Caco-2 (cell line): ENCODE measurements at regions not wholly inside any gene's neighbourhood (a gene's known extent, or its start where the extent isn't known, plus 50 kb on each side); places are given as distances from the start of the nearest gene placed in this dataset.

Experiments used
- BruUV-seq: library from RNA; stranded (reverse); fragments of 400-500 nt; replicated peaks from 2 replicates; lab custom pipeline; 2021; lab: Mats Ljungman, UMichigan
- CTCF ChIA-PET: fragments of 300-600 bp; sonication (Branson Sonifier 250); formaldehyde crosslinking; loops from one replicate; lab custom pipeline; 2022; ENCODE audit warnings: antibody characterized with exemption; lab: Charles Lee
- POLR2A ChIA-PET: fragments of 300-600 bp; sonication (Branson Sonifier 250); formaldehyde crosslinking; loops from one replicate; lab custom pipeline; 2022; ENCODE audit warnings: antibody characterized with exemption; lab: Charles Lee
- DNase-seq, 2 experiments: peaks; one replicate each; pipeline versions ENCODE4 v3.0.0 to v3.0.0-alpha.2; 2020 to 2022
- H3K27me3 ChIP-seq: replicated peaks from 2 replicates; pipeline ENCODE4 v1.6.0; 2011; ENCODE audit warnings: low read length; ENCODE audit not compliant: control insufficient read depth, insufficient read depth
- H3K36me3 ChIP-seq: 2 replicates; pipeline ENCODE4 v1.5.1; 2011; ENCODE audit warnings: low read length; ENCODE audit not compliant: control insufficient read depth, insufficient read depth
- H3K4me1 ChIP-seq: fragments of 250-450 bp; sonication (Bioruptor Pico); 2 replicates; pipeline ENCODE4 v1.5.1; 2020; ENCODE audit warnings: mild to moderate bottlenecking
- H3K4me3 ChIP-seq: 2 replicates; pipeline ENCODE4 v1.5.1; 2011; ENCODE audit warnings: low read depth, mild to moderate bottlenecking, control low read depth, low read length
- H3K9me3 ChIP-seq: fragments of 250-450 bp; sonication (Bioruptor Pico); 2 replicates; pipeline ENCODE4 v1.5.1; 2020; ENCODE audit warnings: mild to moderate bottlenecking, moderate library complexity
- H3K27ac Mint-ChIP-seq: one replicate; pipeline ENCODE4 v1.8.0; 2022; ENCODE audit warnings: mixed read lengths; ENCODE audit not compliant: unreplicated experiment
- H3K27me3 Mint-ChIP-seq: one replicate; pipeline ENCODE4 v1.8.0; 2022; ENCODE audit warnings: mixed read lengths; ENCODE audit not compliant: insufficient read depth, unreplicated experiment
- H3K36me3 Mint-ChIP-seq: one replicate; pipeline ENCODE4 v1.8.0; 2022; ENCODE audit warnings: mild to moderate bottlenecking, mixed read lengths; ENCODE audit not compliant: insufficient read depth, unreplicated experiment
- H3K4me1 Mint-ChIP-seq: one replicate; pipeline ENCODE4 v1.8.0; 2022; ENCODE audit warnings: low read depth, mixed read lengths; ENCODE audit not compliant: unreplicated experiment
- H3K4me3 Mint-ChIP-seq: one replicate; pipeline ENCODE4 v1.8.0; 2022; ENCODE audit warnings: mild to moderate bottlenecking, moderate library complexity, mixed read lengths; ENCODE audit not compliant: unreplicated experiment
- H3K9me3 Mint-ChIP-seq: one replicate; pipeline ENCODE4 v1.8.0; 2022; ENCODE audit warnings: mixed read lengths; ENCODE audit not compliant: unreplicated experiment
- intact Hi-C: fragments of 100-400 bp; cut with micrococcal nuclease; formaldehyde crosslinking; loops from one replicate; pipeline ENCODE4 v1.10.0; 2022; ENCODE audit not compliant: unreplicated experiment
- TF ChIP-seq, protein P1 (sequence below), 2 experiments: fragments of 200-600 bp in 1 of 2; IDR thresholded peaks; 1 replicate in 1 of 2; 2 replicates in 1 of 2; pipeline versions ENCODE4 v1.5.1 to v1.8.0; 2011 to 2022; ENCODE audit warnings: antibody characterized with exemption in 1 of 2, control low read depth in 1 of 2, inconsistent platforms in 1 of 2, low read depth in 1 of 2, low read length in 1 of 2, mild to moderate bottlenecking in 1 of 2, moderate library complexity in 1 of 2; ENCODE audit not compliant: insufficient read depth in 1 of 2, severe bottlenecking in 1 of 2, unreplicated experiment in 1 of 2

DNA sequence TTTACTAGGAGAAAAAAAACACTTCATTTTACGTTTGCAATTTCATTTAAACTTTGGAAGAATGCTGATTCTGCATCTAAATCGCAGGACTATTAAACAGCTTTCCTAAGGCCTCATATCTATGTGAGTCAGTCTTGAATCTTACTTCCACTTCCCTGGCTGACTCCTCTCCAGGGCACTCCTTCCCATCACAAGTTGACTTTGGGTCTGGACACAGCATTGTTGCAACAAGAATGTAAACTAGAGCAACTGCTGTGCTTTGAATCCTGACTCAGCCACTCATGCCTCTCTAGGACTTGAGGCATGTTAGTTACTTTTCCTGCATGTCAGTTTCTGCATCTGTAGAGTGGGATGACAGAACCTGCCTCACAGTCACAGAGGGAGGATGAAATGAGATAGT is 413.8 kb downstream of the FAT4 start:
- no peaks in the 10 kb centered on the region for H3K36me3 ChIP-seq
- POLR2A ChIA-PET = no interaction called here
- no peak for DNase-seq
- Mint-ChIP-seq H3K4me1 (no peaks in the 10 kb centered on the region), H3K9me3 (no peaks in the 10 kb centered on the region), H3K4me3 (no peak overlapping the region), H3K27me3 (no peaks in the 10 kb centered on the region), H3K36me3 (no peaks in the 10 kb centered on the region), H3K27ac (no peak overlapping the region)
- TF ChIP-seq, protein P1, sequence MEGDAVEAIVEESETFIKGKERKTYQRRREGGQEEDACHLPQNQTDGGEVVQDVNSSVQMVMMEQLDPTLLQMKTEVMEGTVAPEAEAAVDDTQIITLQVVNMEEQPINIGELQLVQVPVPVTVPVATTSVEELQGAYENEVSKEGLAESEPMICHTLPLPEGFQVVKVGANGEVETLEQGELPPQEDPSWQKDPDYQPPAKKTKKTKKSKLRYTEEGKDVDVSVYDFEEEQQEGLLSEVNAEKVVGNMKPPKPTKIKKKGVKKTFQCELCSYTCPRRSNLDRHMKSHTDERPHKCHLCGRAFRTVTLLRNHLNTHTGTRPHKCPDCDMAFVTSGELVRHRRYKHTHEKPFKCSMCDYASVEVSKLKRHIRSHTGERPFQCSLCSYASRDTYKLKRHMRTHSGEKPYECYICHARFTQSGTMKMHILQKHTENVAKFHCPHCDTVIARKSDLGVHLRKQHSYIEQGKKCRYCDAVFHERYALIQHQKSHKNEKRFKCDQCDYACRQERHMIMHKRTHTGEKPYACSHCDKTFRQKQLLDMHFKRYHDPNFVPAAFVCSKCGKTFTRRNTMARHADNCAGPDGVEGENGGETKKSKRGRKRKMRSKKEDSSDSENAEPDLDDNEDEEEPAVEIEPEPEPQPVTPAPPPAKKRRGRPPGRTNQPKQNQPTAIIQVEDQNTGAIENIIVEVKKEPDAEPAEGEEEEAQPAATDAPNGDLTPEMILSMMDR (IDR thresholded peaks at IDR 0.05; ENCODE audit: insufficient read depth in 1 of 2, low read depth in 1 of 2, low read length in 1 of 2, severe bottlenecking in 1 of 2, unreplicated experiment in 1 of 2) = no peak
- no peaks in the 10 kb centered on the region for H3K27me3 ChIP-seq
- no TSS peak for BruUV-seq
- H3K4me3 ChIP-seq = no peak overlapping the region
- no peaks in the 10 kb centered on the region for H3K4me1 ChIP-seq
- CTCF ChIA-PET = no interaction called here
- H3K9me3 ChIP-seq = no peaks in the 10 kb centered on the region
- intact Hi-C loops = no loop called here

DNA sequence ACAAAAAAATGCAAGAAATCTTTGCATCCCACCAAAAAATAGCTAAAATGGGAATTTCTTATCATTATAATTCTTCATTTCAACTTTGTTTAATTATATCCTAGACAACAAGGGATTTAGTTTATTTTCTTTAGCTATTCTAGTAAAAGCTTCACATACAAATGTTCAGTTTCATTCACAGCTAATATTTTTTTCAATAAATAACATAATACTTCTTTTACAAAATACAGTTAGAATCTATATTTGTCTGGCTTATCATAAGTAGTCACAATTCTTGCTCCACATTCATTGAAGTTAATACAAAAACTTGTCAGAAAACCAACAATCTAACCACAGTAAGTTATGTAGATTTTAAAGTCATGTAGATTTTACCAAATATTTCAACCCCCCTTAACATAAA is 414.4 kb downstream of the FAT4 start:
- DNase-seq = no peak
- Mint-ChIP-seq H3K27me3 (no peaks in the 10 kb centered on the region), H3K4me3 (no peak overlapping the region), H3K9me3 (no peaks in the 10 kb centered on the region), H3K36me3 (no peaks in the 10 kb centered on the region), H3K4me1 (no peaks in the 10 kb centered on the region), H3K27ac (no peak overlapping the region)
- intact Hi-C loops = no loop called here
- no TSS peak for BruUV-seq
- Histone ChIP-seq H3K36me3 (no peaks in the 10 kb centered on the region), H3K9me3 (no peaks in the 10 kb centered on the region), H3K27me3 (no peaks in the 10 kb centered on the region), H3K4me3 (no peak overlapping the region), H3K4me1 (no peaks in the 10 kb centered on the region)
- CTCF ChIA-PET = no interaction called here
- TF ChIP-seq, protein P1 (IDR thresholded peaks at IDR 0.05; ENCODE audit: insufficient read depth in 1 of 2, low read depth in 1 of 2, low read length in 1 of 2, severe bottlenecking in 1 of 2, unreplicated experiment in 1 of 2) = no peak
- POLR2A ChIA-PET = no interaction called here

DNA sequence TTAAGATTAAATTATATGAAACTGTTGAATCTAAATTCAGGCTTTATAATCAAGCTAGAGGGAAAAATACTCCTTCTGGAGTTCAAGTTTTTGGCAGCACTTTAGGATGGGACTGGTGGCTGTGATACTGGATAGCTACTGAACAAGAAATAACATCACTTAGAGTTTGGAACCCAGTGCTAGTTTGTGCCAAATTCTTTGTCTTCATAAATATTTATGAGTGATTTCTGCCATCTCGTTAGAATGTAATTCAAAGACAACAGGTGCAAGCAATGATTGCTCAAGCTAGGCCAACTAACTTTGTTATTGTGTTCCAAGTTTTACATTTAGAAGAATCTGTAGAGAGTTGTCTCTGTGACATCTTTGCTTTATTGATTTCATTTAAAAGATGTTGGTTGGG is 417.9 kb downstream of the FAT4 start:
- POLR2A ChIA-PET = no interaction called here
- Histone ChIP-seq H3K9me3 (no peaks in the 10 kb centered on the region), H3K27me3 (no peaks in the 10 kb centered on the region), H3K4me1 (no peaks in the 10 kb centered on the region), H3K4me3 (no peak overlapping the region), H3K36me3 (no peaks in the 10 kb centered on the region)
- no peak for DNase-seq
- Mint-ChIP-seq H3K9me3 (no peaks in the 10 kb centered on the region), H3K36me3 (no peaks in the 10 kb centered on the region), H3K4me1 (no peaks in the 10 kb centered on the region), H3K27ac (no peak overlapping the region), H3K4me3 (no peak overlapping the region), H3K27me3 (no peaks in the 10 kb centered on the region)
- TF ChIP-seq, protein P1 (IDR thresholded peaks at IDR 0.05; ENCODE audit: insufficient read depth in 1 of 2, low read depth in 1 of 2, low read length in 1 of 2, severe bottlenecking in 1 of 2, unreplicated experiment in 1 of 2) = no peak
- intact Hi-C loops = no loop called here
- BruUV-seq = no TSS peak
- CTCF ChIA-PET = no interaction called here
